Mesothelial cell of epicardium (in vitro differentiated cells): ENCODE measurements at regions not wholly inside any gene's neighbourhood (a gene's known extent, or its start where the extent isn't known, plus 50 kb on each side); places are given as distances from the start of the nearest gene placed in this dataset.

Source experiments
- DNase-seq, 2 experiments: peaks; one replicate each; pipeline ENCODE4 v3.0.0; 2021; ENCODE audit warnings: low spot score in 2 of 2; ENCODE audit not compliant: unreplicated experiment in 2 of 2
- H3K27ac Mint-ChIP-seq: 2 replicates; pipeline ENCODE4 v1.8.0; 2021; ENCODE audit warnings: mixed read lengths
- H3K27me3 Mint-ChIP-seq: 2 replicates; pipeline ENCODE4 v1.8.0; 2021; ENCODE audit warnings: low read depth, mixed read lengths
- H3K36me3 Mint-ChIP-seq: 2 replicates; pipeline ENCODE4 v1.8.0; 2021; ENCODE audit warnings: mixed read lengths
- H3K4me1 Mint-ChIP-seq: 2 replicates; pipeline ENCODE4 v1.8.0; 2021; ENCODE audit warnings: mixed read lengths
- H3K4me3 Mint-ChIP-seq: 2 replicates; pipeline ENCODE4 v1.8.0; 2021; ENCODE audit warnings: mild to moderate bottlenecking, moderate library complexity, mixed read lengths
- H3K9me3 Mint-ChIP-seq: 2 replicates; pipeline ENCODE4 v1.8.0; 2021; ENCODE audit warnings: mixed read lengths
- TF ChIP-seq, protein P1 (sequence below): fragments of 200-600 bp; sonication (generic); IDR thresholded peaks from one replicate; pipeline ENCODE4 v1.5.0; 2021; ENCODE audit warnings: antibody characterized with exemption; ENCODE audit not compliant: unreplicated experiment

DNA sequence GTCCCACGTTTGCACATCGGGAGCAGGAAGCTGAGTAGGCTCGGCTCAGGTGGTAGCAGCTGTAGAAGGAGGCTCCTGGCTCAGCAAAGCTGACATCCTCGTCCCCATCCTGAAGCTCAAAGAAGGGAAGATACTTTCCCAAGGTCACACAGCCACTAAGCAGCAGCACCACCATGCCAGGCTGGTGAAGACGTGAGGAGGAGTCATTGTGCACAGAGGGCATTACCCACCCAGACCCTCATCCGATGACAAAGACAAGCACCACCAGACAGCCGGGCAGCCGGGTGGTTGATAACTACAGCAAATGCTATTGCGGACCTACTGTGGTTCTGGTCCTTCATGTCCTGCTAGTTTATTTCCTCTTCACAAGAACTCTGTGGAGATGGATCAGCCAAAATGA, 186.9 kb downstream of the MATN1 start:
- Mint-ChIP-seq H3K4me3 (no peak overlapping the region), H3K27ac (no peak overlapping the region), H3K36me3 (no peaks in the 10 kb centered on the region), H3K9me3 (peaks cover under 1% of the 10 kb centered on the region), H3K27me3 (peaks cover 44% of the 10 kb centered on the region), H3K4me1 (no peaks in the 10 kb centered on the region)
- TF ChIP-seq, protein P1, sequence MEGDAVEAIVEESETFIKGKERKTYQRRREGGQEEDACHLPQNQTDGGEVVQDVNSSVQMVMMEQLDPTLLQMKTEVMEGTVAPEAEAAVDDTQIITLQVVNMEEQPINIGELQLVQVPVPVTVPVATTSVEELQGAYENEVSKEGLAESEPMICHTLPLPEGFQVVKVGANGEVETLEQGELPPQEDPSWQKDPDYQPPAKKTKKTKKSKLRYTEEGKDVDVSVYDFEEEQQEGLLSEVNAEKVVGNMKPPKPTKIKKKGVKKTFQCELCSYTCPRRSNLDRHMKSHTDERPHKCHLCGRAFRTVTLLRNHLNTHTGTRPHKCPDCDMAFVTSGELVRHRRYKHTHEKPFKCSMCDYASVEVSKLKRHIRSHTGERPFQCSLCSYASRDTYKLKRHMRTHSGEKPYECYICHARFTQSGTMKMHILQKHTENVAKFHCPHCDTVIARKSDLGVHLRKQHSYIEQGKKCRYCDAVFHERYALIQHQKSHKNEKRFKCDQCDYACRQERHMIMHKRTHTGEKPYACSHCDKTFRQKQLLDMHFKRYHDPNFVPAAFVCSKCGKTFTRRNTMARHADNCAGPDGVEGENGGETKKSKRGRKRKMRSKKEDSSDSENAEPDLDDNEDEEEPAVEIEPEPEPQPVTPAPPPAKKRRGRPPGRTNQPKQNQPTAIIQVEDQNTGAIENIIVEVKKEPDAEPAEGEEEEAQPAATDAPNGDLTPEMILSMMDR, result no peak
- no peak for DNase-seq

DNA sequence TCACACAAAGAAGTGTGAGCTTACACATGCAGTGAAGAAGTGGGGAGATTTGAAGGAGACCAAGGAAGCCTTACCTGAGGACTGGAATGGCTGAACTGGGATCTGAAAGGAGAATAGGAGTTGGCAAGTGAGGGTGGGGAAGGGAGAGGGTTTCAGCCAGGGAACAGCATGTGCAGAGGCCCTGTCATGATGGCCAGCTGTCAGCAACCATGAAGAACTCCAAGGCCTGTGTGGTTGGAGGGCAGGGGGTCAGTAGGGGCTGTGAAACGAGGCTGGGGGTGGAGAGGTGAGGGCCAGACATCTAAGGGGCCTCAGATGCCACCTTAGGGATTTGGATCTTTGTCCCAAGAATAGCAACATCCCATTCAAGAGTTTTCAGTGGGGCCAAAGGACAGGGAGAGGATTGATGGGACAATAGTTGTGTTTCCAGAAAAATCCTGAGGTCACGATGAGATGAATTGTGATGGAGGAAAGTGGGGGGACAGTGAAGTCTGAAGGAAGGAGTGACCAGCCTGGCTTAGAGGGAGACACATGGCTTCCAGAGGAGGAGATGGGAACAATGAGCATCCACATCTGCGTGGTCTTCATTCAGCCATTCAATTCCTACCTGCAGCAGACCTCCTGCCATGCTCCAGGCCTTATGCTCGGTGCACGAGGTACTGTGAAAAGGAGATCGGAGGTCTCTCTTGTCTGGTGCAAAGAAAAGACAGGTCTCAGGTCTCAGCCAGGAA, 187.6 kb downstream of the MATN1 start:
- peaks cover 42% of the 10 kb centered on the region for H3K27me3 Mint-ChIP-seq
- H3K4me1 Mint-ChIP-seq, result no peaks in the 10 kb centered on the region
- TF ChIP-seq, protein P1, result no peak
- H3K4me3 Mint-ChIP-seq, result no peak overlapping the region
- no peaks in the 10 kb centered on the region for H3K36me3 Mint-ChIP-seq
- no peak overlapping the region for H3K27ac Mint-ChIP-seq
- H3K9me3 Mint-ChIP-seq, result no peaks in the 10 kb centered on the region
- DNase-seq, result no peak

DNA sequence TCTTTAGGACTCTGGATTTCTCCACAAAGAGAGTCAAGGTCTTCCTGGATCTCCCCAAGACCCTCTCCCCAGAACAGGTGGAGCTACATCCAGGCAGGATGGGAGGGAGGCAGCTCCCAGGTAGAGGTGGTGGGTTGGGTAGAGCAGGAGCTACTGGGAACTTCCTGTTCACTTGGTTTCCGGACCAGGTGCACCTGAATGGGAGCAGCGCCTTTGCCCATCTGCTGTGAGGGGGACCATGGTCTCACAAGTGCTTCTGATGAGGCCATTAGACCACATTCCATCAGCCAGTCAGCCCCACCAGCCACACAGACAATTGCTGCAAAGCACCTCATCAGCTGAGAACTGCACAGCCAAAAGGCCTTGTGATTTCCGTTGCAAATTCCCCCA, 188.8 kb downstream of the MATN1 start:
- H3K9me3 Mint-ChIP-seq, result no peaks in the 10 kb centered on the region
- TF ChIP-seq, protein P1, result no peak
- DNase-seq, result no peak
- H3K36me3 Mint-ChIP-seq, result no peaks in the 10 kb centered on the region
- no peak overlapping the region for H3K4me3 Mint-ChIP-seq
- peaks cover 38% of the 10 kb centered on the region for H3K27me3 Mint-ChIP-seq
- H3K4me1 Mint-ChIP-seq, result no peaks in the 10 kb centered on the region
- no peak overlapping the region for H3K27ac Mint-ChIP-seq

DNA sequence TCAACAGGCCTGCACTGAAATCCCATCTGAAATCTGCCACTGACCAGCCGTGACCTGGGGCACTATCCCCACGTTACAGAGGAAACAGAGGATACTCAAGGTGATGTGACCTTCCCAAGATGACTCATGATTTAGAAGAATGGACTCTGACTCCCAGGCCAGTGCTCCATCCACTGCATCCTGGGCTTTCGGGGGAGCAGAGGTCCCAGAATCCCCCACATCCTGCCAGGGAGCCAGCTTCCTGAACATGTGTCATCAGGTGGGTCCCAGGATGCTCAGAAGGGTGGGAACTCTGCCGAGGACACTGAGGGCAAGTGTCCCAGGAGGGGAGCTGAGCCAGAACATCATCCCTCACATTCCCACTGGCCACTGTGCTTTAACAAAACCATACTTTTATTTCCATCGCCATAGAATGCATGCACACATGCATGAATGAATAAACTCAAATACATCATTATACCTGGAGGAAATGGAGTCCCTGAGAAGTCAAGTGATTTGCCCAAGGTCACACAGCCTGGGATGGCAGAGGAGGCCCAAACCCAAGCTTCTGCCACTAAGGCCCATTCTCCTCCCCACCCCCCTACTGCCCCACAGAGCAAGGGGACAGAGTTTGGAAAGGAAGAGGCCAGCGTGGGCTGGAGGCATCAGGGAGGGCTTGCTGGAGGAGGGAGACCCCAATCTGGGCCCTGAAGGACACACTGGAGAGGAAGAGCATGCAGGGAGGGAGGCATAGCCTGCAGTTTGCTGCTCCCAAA, 189.4 kb downstream of the MATN1 start:
- Mint-ChIP-seq H3K4me3 (no peak overlapping the region), H3K9me3 (peaks cover under 1% of the 10 kb centered on the region), H3K27me3 (peaks cover 36% of the 10 kb centered on the region), H3K27ac (no peak overlapping the region), H3K36me3 (no peaks in the 10 kb centered on the region), H3K4me1 (no peaks in the 10 kb centered on the region)
- TF ChIP-seq, protein P1, result no peak
- peak in 1 of 2 experiments; percentile 16 for DNase-seq

DNA sequence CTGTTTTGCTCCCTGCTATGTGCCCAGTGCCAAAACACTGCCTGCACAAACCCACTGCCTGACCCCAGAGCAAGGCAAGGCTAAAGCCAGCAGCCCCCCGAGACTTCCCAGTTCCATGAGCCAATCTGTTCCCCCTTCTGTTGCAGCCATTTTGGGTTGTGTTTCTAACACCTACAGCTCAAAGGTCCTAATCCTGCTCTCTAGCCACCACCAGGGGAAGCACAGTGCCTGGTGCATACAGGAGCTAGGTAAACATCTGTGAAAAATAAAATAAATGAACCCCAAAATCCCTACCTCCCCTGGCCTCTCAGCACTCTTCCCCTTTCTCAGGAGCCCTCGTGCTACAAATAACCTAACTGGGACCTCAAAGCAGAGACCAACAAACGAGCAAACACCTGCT, 190.2 kb downstream of the MATN1 start:
- TF ChIP-seq, protein P1, result no peak
- Mint-ChIP-seq H3K27ac (no peak overlapping the region), H3K27me3 (peaks cover 44% of the 10 kb centered on the region), H3K36me3 (no peaks in the 10 kb centered on the region), H3K4me3 (no peak overlapping the region), H3K4me1 (no peaks in the 10 kb centered on the region), H3K9me3 (peaks cover 5% of the 10 kb centered on the region)
- DNase-seq, result peak in 1 of 2 experiments; percentile 24
